ENCODE measurements at regions not wholly inside any gene's neighbourhood (a gene's known extent, or its start where the extent isn't known, plus 50 kb on each side); places are given as distances from the start of the nearest gene placed in this dataset.

DNA sequence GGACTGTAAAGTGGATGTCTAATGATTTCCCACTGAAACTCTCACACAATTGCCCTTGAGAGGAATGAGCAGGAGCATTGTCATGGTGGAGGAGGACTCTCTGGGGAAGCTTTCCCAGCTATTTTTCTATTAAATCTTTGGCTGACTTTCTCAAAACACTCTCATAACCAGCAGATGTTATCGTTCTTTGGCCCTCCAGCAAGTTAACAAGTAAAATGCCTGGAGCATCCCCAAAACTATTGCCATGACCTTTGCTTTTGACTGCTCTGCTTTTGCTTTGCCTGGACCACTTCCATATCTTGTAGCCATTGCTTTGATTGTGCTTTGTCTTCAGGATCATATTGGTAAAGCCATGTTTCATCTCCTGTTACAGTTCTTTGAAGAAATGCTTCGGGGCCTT, 120.2 kb upstream of the PDE5A start:
- TF ChIP-seq, protein P1, sequence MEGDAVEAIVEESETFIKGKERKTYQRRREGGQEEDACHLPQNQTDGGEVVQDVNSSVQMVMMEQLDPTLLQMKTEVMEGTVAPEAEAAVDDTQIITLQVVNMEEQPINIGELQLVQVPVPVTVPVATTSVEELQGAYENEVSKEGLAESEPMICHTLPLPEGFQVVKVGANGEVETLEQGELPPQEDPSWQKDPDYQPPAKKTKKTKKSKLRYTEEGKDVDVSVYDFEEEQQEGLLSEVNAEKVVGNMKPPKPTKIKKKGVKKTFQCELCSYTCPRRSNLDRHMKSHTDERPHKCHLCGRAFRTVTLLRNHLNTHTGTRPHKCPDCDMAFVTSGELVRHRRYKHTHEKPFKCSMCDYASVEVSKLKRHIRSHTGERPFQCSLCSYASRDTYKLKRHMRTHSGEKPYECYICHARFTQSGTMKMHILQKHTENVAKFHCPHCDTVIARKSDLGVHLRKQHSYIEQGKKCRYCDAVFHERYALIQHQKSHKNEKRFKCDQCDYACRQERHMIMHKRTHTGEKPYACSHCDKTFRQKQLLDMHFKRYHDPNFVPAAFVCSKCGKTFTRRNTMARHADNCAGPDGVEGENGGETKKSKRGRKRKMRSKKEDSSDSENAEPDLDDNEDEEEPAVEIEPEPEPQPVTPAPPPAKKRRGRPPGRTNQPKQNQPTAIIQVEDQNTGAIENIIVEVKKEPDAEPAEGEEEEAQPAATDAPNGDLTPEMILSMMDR (IDR thresholded peaks at IDR 0.05) = no peak
- TF ChIP-seq POLR2A (IDR thresholded peaks at IDR 0.05) = no peak
